ENCODE measurements at regions not wholly inside any gene's neighbourhood (a gene's known extent, or its start where the extent isn't known, plus 50 kb on each side); places are given as distances from the start of the nearest gene placed in this dataset.
"Not testable (repeated sequence)": the region's sequence is repeated elsewhere in the genome, so short reads cannot be mapped to it uniquely, and the experiment has no call there.

DNA sequence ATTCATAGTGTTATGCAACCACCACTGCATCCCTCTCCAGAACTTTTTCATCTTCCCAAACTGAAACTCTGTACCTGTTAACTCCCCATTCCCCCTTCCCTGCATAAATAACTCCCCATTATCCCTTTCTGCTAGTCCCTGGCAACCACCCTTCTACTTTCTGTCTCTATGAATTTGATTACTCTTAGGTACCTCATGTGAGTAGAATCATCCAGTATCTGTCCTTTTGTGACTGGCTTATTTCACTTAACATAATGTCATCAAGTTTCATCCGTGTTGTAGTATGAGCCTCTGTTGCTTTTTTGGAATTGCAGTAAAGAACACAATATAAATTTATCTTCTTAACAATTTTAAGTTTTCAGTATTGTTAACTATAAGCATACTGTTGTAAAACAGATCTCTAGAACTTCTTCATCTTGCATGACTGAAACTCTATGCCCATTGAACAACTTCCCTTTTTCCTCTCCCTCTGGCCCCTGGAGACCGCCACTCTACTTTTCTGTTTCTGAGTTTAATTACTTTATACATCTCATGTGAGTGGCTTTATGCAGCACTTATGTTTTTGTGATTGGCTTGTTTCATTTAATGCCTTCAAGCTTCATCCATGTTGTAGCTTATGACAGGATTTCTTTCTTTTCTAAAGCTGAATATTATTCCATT is 87.3 kb upstream of the ABCC4 start:
- no peak for DNase-seq (ENCODE audit: low read depth)

DNA sequence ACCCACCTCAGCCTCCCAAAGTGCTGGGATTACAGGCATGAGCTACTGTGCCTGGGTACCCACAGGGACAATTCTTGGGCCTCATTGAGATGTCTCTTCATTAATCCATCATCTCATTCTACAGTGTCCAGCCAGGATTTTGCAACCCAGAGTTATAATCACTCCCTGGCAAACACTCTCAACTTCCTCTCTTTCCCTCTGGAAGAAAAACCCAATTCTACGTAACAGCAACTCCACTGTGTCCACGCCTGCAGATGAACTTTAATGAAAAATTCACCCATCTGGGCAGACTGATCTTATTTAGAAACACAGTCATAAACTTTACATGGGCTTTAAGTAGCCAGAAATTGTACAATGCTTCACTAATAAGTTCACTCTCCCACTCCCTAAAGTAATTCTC is 90.1 kb upstream of the ABCC4 start:
- no peak for DNase-seq (ENCODE audit: low read depth)

DNA sequence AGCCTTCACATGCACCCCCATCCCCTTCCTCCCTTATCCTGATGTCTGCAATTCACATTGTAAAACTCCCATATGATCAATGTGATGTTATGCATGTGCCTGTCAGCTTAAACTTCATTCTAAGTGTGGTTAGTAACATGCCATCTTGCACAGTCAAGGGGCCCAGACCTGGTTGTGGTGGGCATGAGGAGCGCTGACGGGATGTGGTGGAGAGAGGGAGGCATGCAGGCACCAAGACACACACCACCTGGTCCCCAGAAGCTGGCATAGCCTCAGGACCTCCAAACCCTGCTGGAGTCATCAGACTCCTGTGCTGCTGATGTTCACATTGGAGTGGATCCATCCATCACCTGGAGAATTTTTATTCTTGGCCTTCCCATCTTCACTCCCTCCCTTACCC is 90.5 kb upstream of the ABCC4 start:
- DNase-seq (ENCODE audit: low read depth): no peak

DNA sequence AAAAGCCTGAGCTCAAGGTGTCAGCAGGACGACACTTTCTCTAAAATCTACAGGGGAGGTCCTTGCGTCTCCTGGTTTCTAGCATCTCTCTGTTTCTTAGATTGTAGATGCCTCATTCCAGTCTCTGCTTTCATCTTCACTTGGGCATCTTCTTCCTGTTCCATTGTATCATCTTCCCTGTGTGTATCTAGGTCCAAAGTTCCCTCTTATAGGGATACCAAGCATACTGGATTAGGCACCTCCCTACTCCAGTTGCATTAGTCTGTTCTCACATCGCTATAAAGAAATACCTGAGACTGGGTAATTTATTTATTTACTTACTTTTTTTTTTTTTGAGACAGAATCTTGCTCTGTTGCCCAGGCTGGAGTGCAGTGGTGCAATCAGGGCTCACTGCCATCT is 91.3 kb upstream of the ABCC4 start:
- no peak for DNase-seq (ENCODE audit: low read depth)

DNA sequence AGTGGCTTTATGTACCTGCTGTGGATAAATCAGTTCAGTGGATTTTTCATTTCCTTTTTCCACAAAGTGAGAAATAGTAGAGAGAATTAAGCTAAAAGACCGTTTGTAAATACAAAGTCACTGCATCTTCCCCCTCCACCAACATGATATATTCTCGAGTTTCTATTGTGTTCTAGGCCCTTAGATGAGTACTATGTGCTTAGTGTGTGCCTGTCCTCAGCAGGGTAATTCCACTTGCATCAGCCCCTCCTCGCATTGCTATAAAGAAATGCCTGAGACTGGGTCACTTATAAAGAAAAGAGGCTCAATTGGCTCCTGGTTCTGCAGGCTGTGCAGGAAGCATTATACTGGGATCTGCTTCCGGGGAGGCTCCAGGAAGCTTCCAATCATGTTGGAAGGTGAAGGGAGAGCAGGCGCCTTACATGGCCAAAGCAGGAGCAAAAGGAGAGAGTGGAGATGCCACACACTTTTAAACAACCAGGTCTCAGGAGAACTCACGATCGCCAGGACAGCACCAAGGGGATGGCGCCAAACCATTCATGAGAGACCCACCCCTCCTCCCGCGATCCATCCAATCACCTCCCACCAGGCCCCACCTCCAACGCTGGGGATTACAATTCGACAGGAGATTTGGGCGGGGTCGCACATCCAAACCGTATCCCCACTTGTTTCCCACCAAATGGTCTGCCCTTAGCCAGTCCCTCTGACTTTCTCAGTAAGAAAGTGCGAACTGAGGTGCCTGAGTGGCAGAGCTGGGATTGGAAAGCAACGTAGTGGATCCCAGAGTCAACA is 102.3 kb upstream of the ABCC4 start:
- DNase-seq (ENCODE audit: low read depth): no peak

GRCh38 chr13:95404141-95404882 is 103.1 kb upstream of the ABCC4 start:
- peak; percentile 54 for DNase-seq (ENCODE audit: low read depth)

DNA sequence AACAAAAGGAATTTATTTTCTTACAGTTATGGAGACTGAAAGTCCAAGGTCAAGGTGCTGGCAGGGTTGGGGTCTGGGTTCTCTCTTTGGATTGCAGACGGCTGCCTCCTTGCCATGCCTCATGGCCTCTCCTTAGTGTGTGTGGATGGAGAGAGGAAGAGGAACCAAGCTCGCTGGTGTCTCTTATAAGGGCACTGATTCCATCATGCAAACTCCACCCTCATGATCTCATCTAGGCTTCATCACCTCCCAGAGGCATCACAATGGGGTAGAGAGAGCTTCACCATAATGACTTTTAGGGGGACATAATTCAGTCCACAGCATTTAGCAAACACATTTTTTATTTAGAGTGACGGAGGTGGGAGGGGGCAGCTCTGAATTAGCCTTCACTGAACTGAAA is 104.9 kb upstream of the ABCC4 start:
- DNase-seq (ENCODE audit: low read depth): no peak

GRCh38 chr13:95411428-95412040 is 110.3 kb upstream of the ABCC4 start:
- no peak for DNase-seq (ENCODE audit: low read depth)

DNA sequence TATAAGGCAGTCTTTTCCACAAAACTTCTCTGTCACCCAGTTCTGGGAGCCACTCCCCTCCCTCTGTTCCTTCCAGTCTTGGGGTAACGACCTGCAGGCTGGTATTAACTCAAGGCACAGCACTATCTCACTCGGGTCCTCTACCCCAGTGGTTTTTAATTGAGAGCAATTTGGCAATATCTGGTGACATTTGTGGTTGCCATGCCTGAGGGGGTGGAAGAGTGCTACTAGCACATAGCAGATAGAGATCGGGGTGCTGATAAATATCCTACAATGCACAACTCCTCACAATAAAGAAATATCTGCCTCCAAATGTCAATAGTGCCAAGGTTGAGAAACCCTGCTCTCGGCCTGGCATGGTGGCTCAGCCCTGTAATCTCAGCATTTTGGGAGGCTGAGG is 117.7 kb upstream of the ABCC4 start:
- DNase-seq (ENCODE audit: low read depth): no peak

GRCh38 chr13:95420501-95420900 is 119.2 kb upstream of the ABCC4 start:
- no peak for DNase-seq (ENCODE audit: low read depth)

DNA sequence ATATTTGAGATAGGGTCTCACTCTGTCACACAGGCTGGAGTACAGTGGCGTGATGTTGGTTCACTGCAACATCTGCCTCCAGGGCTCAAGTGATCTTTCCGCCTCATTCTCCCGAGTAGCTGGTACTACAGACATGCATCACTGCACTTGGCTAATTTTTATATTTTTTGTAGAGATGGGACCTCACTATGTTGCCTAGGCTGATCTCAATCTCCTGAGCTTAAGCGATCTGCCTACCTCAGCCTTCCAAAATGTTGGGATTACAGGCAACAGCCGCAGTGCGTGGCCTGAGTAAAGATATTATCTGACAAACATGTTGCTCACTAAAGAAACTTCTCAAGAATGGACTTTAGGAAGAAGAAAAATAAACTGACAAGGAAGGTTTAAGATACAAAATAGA is 125.4 kb upstream of the ABCC4 start:
- no peak for DNase-seq (ENCODE audit: low read depth)

DNA sequence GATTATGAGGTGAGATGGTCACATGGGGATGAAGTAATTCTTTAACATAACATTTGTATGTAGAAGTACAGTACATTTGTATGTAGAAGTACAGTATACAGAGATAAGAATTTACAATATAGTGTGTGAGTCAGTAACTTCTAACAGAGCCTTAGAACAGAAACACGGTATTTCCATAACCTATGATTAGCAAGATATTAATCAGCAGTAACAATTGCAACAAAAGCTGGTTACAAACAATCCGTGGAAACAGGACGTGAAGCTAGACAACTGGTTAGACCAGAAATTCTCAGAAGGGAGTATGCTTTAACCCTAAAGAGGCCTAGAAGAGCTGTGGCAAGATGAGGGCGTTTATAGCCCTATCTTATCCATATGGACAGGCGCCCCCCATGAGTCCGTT is 122.0 kb upstream of the CLDN10 start:
- DNase-seq (ENCODE audit: low read depth): not testable (repeated sequence)

DNA sequence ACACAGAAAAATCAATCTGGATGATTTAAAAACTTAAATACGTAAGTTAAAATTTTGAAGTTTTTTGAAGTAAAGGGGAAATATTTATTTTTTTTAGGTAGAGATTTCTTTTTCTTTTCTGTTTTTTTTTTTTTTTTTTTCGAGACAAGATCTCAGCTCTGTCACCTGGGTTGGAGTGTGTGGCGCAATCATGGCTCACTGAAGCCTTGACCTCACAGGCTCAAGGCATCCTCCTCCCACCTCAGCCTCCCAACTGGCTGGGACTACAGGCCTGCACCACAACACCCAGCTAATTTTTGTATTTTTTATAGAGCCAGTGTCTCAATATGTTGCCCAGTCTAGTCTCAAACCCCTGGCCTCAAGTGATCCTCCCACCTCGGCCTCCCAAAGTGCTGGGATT is 120.4 kb upstream of the CLDN10 start:
- no peak for DNase-seq (ENCODE audit: low read depth)

- no peak for DNase-seq (ENCODE audit: low read depth)
These were observed 119.0 kb upstream of the CLDN10 start for GRCh38 chr13:95433537-95433936.

DNA sequence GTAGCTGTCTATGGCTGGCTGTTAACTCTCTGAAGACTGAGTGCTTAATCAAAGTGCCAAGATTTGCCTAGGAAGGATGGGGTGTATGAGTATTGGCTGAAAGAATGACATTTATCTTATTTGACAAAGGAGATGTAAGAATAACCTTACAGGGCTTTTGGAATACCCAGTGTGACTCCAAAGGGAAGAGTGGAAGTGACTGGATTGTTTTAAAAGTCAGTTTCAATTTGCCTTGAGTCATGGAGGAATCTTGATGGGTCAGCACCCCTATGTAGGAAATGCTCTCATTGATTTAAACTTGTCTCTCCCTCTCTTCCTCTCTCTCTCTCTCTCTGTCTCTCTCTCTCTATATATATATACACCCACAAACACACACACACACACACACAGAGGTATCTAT is 118.4 kb upstream of the CLDN10 start:
- no peak for DNase-seq (ENCODE audit: low read depth)

DNA sequence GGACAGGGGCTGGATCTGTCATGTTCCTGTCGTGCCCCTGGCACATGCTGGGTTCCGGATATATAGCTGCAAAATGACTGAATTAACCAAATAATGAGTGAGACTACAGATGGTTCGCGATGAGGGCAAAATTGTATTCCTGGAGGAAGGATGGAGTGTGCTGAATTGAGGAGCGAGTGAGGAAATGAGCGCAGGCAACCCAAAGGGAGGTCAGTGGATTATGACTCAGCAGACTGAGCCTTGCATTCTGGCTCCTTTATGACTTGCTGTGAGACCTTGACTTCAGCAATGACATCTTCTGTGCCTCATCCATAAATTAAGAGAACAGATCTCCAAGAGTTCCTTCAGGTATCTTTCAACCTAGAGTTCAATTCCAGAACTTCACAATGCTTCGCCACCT is 115.0 kb upstream of the CLDN10 start:
- DNase-seq (ENCODE audit: low read depth): no peak

DNA sequence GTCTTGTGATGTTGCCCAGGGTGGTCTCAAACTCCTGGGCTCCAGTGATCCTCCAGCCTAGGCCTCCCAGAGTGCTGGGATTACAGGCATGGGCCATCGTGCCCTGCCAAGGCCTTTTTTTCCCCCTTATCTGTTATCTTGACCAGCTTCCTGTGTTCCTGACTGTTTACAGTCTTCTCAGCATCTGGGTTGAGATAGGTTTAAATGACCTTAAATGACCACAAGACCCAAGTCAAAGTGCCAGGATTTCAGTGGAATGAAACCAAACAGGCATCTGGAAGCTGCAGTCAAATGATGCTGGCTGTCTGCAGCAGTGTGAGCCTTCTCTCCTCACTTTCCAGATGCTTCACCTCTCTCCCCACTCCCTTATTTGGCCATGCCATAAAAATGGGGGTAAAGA is 114.2 kb upstream of the CLDN10 start:
- DNase-seq (ENCODE audit: low read depth): no peak

GRCh38 chr13:95440441-95441088 is 112.0 kb upstream of the CLDN10 start:
- no peak for DNase-seq (ENCODE audit: low read depth)

DNA sequence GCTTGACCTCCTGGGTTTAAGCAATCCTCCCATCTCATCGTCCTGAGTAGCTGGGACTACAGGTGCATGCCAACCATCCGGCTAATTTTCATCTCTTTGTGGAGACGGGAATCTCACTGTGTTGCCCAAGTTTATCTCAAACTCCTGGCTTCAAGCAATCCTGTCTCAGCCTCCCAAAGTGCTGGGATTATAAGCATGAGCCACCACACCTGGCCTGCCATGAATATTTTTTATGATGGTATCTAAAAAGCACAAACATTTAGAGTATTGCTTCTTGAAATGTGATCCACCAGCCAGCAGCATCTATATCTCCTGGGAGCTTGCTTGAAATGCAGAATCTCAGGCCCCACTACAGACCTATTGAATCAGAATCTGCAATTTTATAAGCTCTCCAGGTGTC is 111.2 kb upstream of the CLDN10 start:
- no peak for DNase-seq (ENCODE audit: low read depth)

DNA sequence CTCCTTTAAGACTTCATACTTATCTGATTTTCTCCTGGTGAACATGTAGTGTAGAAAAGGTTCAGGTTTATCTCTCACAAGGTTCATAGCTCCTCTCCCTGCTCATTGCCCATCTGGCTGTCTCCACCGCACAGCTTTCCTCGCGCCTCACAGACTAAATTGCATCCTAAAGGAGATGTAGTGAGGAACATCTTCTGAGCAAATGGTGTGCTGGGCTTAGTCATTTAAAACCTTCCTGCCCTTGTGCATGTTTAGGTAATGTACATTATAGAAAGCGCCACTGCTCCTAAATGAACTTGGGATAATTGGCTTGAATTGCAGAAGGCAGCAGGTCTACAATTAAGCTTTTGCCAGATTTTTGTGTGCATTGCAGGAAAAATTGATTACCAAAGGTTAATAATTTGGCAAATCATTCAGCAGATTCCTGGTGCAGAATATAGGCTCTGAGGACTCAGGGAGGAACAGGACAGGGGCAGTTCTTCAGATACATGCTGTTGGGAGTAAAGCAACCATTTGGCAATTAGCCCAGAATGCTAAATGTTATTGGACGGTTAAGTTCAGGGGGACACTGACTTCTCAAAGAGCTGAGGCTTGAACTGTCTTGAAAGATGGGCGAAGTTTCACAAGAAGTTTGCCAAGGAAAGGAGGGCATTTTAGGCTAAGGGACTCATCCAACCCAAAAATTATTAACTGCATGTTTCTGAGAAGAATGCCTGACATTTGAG is 108.4 kb upstream of the CLDN10 start:
- no peak for DNase-seq (ENCODE audit: low read depth)

DNA sequence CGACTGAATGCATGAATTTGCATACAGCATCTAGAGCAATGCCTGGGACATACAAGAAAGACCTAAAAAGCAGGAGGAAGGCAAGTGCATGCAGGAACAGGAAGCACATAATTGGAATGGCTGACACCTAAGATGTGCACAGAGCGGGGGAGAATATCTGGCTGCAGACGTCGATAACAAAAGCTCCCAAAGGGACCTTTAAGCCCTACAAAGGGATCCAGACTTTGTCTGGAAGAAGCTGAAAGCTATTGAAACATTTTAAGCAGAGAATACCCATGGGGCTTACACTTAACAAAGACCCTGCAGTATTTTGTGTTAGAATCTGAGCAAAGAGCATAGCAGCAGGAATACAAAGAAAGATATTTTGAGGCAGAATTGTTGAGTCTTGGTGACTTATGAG is 107.4 kb upstream of the CLDN10 start:
- no peak for DNase-seq (ENCODE audit: low read depth)

DNA sequence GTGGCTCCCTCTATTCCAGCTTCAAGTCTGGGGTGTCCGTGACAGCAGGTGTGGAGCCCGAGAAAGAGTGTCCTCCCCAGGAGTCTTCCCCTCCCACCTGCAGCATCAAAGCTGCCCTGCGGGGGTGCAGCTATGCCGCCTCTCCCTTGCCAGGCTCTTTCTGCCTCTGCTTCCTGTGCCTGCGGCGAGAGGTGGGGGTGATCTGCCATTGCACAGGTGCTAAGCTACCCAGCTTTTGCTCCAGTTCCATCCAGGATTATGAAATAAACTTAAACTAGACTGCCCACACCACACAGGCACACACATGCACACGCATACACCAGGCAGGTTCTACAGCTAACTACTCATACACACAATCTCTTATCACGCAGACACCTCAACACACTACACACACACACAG is 104.7 kb upstream of the CLDN10 start:
- no peak for DNase-seq (ENCODE audit: low read depth)
